HEK293 (cell line): ENCODE measurements at regions not wholly inside any gene's neighbourhood (a gene's known extent, or its start where the extent isn't known, plus 50 kb on each side); places are given as distances from the start of the nearest gene placed in this dataset.
A peak's percentile ranks its signal among the peaks of the same experiment; 100 is the strongest.

ENCODE experiments used
- CTCF ChIA-PET: fragments of 350-600 bp; formaldehyde crosslinking; extraction: SDS; loops from one replicate; lab custom pipeline; 2021; ENCODE audit warnings: antibody characterized with exemption; lab: Yijun Ruan, JAX
- POLR2A ChIA-PET: fragments of 300-600 bp; formaldehyde crosslinking; extraction: SDS; loops from one replicate; lab custom pipeline; 2020; ENCODE audit warnings: antibody characterized with exemption, inconsistent platforms; lab: Yijun Ruan, JAX
- H3K27ac ChIP-seq: fragments of 200-500 bp; sonication (Bioruptor generic); 2 replicates; pipeline ENCODE4 v1.5.1; 2014; ENCODE audit warnings: low read depth, low read length, control low read depth, inconsistent platforms; ENCODE audit errors: extremely low read depth
- H3K36me3 ChIP-seq, 2 experiments: fragments of 200-500 bp in 1 of 2; sonication (Bioruptor generic) in 1 of 2; 1 replicate in 1 of 2; 2 replicates in 1 of 2; pipeline ENCODE4 v1.5.1; 2014 to 2017; ENCODE audit warnings: inconsistent platforms in 2 of 2, low read length in 2 of 2; ENCODE audit not compliant: control insufficient read depth in 2 of 2, insufficient read depth in 1 of 2
- H3K4me1 ChIP-seq: fragments of 200-500 bp; sonication (Bioruptor generic); 2 replicates; pipeline ENCODE4 v1.5.1; 2014; ENCODE audit warnings: mild to moderate bottlenecking, low read length, inconsistent platforms; ENCODE audit not compliant: control insufficient read depth, insufficient read depth
- H3K4me3 ChIP-seq: 2 replicates; pipeline ENCODE4 v1.5.1; 2011; ENCODE audit warnings: low read depth, mild to moderate bottlenecking, control low read depth, low read length, moderate library complexity
- H3K9me3 ChIP-seq: fragments of 200-500 bp; sonication (Bioruptor generic); 2 replicates; pipeline ENCODE4 v1.5.1; 2014; ENCODE audit warnings: low read depth, low read length, inconsistent platforms; ENCODE audit not compliant: control insufficient read depth, insufficient read depth
- FEZF1 ChIP-seq: fragments of 450-650 bp; formaldehyde crosslinking; IDR thresholded peaks from 2 replicates; pipeline ENCODE4 v1.5.1; 2016; ENCODE audit warnings: missing biosample characterization, missing genetic modification characterization
- GLIS1 ChIP-seq: fragments of 450-650 bp; formaldehyde crosslinking; IDR thresholded peaks from 2 replicates; pipeline ENCODE4 v1.5.1; 2016; ENCODE audit warnings: missing biosample characterization, missing genetic modification characterization
- MEIS1 ChIP-seq: sonication (generic); formaldehyde crosslinking; IDR thresholded peaks from 2 replicates; pipeline ENCODE4 v1.8.1; 2022; ENCODE audit warnings: missing genetic modification reagents, mild to moderate bottlenecking, borderline replicate concordance
- SP7 ChIP-seq: fragments of 450-650 bp; formaldehyde crosslinking; IDR thresholded peaks from 2 replicates; pipeline ENCODE4 v1.5.1; 2016; ENCODE audit warnings: missing biosample characterization, missing genetic modification characterization
- ZFP3 ChIP-seq: fragments of 450-650 bp; formaldehyde crosslinking; IDR thresholded peaks from 2 replicates; pipeline ENCODE4 v1.5.1; 2016; ENCODE audit warnings: low read depth, missing biosample characterization, missing genetic modification characterization
- ZNF184 ChIP-seq: fragments of 450-650 bp; IDR thresholded peaks from 2 replicates; pipeline ENCODE4 v1.5.1; 2018; ENCODE audit warnings: missing biosample characterization, mild to moderate bottlenecking, missing genetic modification characterization
- ZNF211 ChIP-seq: fragments of 450-650 bp; formaldehyde crosslinking; IDR thresholded peaks from 2 replicates; pipeline ENCODE4 v1.5.1; 2016; ENCODE audit warnings: low read depth, missing biosample characterization, missing genetic modification characterization
- ZNF223 ChIP-seq: fragments of 450-650 bp; formaldehyde crosslinking; IDR thresholded peaks from 2 replicates; pipeline ENCODE4 v1.5.1; 2016; ENCODE audit warnings: missing biosample characterization, missing genetic modification characterization
- ZNF266 ChIP-seq: fragments of 450-650 bp; formaldehyde crosslinking; IDR thresholded peaks from 2 replicates; pipeline ENCODE4 v1.5.1; 2016; ENCODE audit warnings: missing biosample characterization, missing genetic modification characterization, low read depth
- ZNF274 ChIP-seq, 2 experiments: fragments of 200-500 bp in 1 of 2; fragments of 450-650 bp in 1 of 2; sonication (Bioruptor generic) in 1 of 2; formaldehyde crosslinking in 1 of 2; IDR thresholded peaks; 2 replicates each; pipeline versions ENCODE4 v1.5.1 to v1.6.1; 2014 to 2016; ENCODE audit warnings: borderline replicate concordance in 1 of 2, inconsistent platforms in 1 of 2, low read length in 1 of 2, missing biosample characterization in 1 of 2, missing genetic modification characterization in 1 of 2
- ZNF416 ChIP-seq: fragments of 450-650 bp; formaldehyde crosslinking; IDR thresholded peaks from 2 replicates; pipeline ENCODE4 v1.5.1; 2016; ENCODE audit warnings: missing biosample characterization, missing genetic modification characterization
- ZNF600 ChIP-seq: fragments of 450-650 bp; formaldehyde crosslinking; IDR thresholded peaks from 2 replicates; pipeline ENCODE4 v1.5.1; 2016; ENCODE audit warnings: missing biosample characterization, missing genetic modification characterization
- ZNF629 ChIP-seq: fragments of 450-650 bp; formaldehyde crosslinking; IDR thresholded peaks from 2 replicates; pipeline ENCODE4 v1.5.1; 2017; ENCODE audit warnings: missing biosample characterization, missing genetic modification characterization
- ZNF76 ChIP-seq: fragments of 450-650 bp; formaldehyde crosslinking; IDR thresholded peaks from 2 replicates; pipeline ENCODE4; 2016; ENCODE audit warnings: low read depth, missing biosample characterization, missing genetic modification characterization, borderline replicate concordance
- ZNF843 ChIP-seq: fragments of 450-650 bp; formaldehyde crosslinking; IDR thresholded peaks from 2 replicates; pipeline ENCODE4 v1.5.1; 2016; ENCODE audit warnings: missing biosample characterization, missing genetic modification characterization
- TF ChIP-seq, protein P1 (sequence below): fragments of 450-650 bp; formaldehyde crosslinking; IDR thresholded peaks from 2 replicates; pipeline ENCODE4 v1.5.1; 2016; ENCODE audit warnings: missing biosample characterization, missing genetic modification characterization, borderline replicate concordance
- TF ChIP-seq, protein P2 (sequence below): fragments of 450-650 bp; formaldehyde crosslinking; IDR thresholded peaks from 2 replicates; pipeline ENCODE4 v1.5.1; 2016; ENCODE audit warnings: missing biosample characterization, missing genetic modification characterization
- TF ChIP-seq, protein P3 (sequence below): fragments of 450-650 bp; formaldehyde crosslinking; IDR thresholded peaks from 2 replicates; pipeline ENCODE4 v1.5.1; 2016; ENCODE audit warnings: missing biosample characterization, missing genetic modification characterization
- TF ChIP-seq, protein P4 (sequence below): fragments of 450-650 bp; formaldehyde crosslinking; IDR thresholded peaks from 2 replicates; pipeline ENCODE4 v1.5.1; 2016; ENCODE audit warnings: missing biosample characterization, missing genetic modification characterization

DNA sequence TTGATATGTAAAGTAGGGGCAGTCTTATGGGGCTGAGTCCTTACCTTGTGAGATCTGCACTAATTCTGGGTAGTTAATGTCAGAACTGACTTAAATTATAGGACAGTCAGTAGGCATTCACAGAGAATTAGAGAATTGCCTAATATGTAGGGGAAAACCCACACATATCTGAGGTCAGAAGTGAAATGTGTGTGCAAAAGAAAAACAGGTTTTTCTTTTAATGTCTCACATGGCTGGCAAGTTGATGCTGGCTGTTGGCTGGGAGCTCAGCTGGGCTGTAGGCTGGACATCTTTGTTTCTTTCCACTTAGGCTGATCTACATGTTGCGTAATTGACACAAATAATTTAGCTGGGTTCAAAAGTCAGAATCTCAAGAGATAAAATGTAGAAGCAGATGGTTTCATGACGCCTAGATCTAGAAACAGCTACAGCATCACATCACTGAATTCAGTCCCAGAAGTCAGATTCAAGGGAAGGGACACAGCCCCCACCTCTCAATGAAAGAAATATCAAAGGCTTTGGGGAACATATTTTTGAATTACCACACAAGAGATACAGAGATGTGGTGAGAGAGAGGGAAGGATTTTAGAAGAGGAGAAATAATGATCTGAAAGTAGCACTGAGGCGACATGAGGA is 98.9 kb downstream of the TNFSF18 start:
- Histone ChIP-seq H3K4me3 (no peak overlapping the region), H3K36me3 (no peaks in the 10 kb centered on the region), H3K27ac (no peak overlapping the region), H3K9me3 (no peaks in the 10 kb centered on the region), H3K4me1 (no peaks in the 10 kb centered on the region)
- ChIA-PET CTCF (no interaction called here), POLR2A (no interaction called here)
- no peak for TF ChIP-seq ZNF211
- TF ChIP-seq ZNF274 (IDR thresholded peaks at IDR 0.05; ENCODE audit: low read length): no peak
- TF ChIP-seq ZNF274 (tag by site-specific recombination; IDR thresholded peaks at IDR 0.05; ENCODE audit: borderline replicate concordance): no peak
- no peak for TF ChIP-seq ZFP3
- no peak for TF ChIP-seq ZNF266 (tag by site-specific recombination)
- no peak for TF ChIP-seq ZNF629
- TF ChIP-seq MEIS1: no peak
- TF ChIP-seq, protein P1, sequence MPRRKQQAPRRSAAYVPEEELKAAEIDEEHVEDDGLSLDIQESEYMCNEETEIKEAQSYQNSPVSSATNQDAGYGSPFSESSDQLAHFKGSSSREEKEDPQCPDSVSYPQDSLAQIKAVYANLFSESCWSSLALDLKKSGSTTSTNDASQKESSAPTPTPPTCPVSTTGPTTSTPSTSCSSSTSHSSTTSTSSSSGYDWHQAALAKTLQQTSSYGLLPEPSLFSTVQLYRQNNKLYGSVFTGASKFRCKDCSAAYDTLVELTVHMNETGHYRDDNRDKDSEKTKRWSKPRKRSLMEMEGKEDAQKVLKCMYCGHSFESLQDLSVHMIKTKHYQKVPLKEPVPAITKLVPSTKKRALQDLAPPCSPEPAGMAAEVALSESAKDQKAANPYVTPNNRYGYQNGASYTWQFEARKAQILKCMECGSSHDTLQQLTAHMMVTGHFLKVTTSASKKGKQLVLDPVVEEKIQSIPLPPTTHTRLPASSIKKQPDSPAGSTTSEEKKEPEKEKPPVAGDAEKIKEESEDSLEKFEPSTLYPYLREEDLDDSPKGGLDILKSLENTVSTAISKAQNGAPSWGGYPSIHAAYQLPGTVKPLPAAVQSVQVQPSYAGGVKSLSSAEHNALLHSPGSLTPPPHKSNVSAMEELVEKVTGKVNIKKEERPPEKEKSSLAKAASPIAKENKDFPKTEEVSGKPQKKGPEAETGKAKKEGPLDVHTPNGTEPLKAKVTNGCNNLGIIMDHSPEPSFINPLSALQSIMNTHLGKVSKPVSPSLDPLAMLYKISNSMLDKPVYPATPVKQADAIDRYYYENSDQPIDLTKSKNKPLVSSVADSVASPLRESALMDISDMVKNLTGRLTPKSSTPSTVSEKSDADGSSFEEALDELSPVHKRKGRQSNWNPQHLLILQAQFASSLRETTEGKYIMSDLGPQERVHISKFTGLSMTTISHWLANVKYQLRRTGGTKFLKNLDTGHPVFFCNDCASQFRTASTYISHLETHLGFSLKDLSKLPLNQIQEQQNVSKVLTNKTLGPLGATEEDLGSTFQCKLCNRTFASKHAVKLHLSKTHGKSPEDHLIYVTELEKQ (tag by site-specific recombination): no peak
- TF ChIP-seq, protein P2, sequence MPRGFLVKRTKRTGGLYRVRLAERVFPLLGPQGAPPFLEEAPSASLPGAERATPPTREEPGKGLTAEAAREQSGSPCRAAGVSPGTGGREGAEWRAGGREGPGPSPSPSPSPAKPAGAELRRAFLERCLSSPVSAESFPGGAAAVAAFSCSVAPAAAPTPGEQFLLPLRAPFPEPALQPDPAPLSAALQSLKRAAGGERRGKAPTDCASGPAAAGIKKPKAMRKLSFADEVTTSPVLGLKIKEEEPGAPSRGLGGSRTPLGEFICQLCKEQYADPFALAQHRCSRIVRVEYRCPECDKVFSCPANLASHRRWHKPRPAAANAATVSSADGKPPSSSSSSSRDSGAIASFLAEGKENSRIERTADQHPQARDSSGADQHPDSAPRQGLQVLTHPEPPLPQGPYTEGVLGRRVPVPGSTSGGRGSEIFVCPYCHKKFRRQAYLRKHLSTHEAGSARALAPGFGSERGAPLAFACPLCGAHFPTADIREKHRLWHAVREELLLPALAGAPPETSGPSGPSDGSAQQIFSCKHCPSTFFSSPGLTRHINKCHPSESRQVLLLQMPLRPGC (tag by site-specific recombination): no peak

DNA sequence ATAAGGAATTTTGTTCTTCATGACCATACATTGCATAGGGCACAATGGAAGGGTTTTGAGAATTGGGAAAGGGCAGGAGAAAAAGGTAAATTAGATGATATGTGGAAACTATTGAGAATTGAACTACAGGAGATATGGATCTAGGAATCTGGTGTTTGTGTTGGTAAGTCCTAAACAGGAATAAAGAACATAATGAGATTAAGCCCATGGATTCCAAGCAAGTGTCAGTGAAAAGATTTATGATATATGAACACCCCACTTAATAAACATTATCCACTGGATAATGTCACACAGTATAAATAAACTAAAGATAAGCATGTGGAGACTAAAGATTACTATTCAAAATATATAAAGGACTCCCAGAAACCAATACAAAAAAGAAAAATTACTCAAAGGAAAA is 98.2 kb downstream of the TNFSF18 start:
- peak; percentile 22; the same call in 1 of the 2 replicates for TF ChIP-seq FEZF1 (tag by site-specific recombination)
- TF ChIP-seq, protein P3, sequence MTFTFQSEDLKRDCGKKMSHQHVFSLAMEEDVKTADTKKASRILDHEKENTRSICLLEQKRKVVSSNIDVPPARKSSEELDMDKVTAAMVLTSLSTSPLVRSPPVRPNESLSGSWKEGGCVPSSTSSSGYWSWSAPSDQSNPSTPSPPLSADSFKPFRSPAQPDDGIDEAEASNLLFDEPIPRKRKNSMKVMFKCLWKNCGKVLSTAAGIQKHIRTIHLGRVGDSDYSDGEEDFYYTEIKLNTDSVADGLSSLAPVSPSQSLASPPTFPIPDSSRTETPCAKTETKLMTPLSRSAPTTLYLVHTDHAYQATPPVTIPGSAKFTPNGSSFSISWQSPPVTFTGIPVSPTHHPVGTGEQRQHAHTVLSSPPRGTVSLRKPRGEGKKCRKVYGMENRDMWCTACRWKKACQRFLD (tag by site-specific recombination): no peak
- no peak for TF ChIP-seq ZNF416 (tag by site-specific recombination)
- peak; percentile 52; the same call in 1 of the 2 replicates for TF ChIP-seq ZNF843 (tag by site-specific recombination)
- TF ChIP-seq, all 188 proteins: peak for 2
- Histone ChIP-seq H3K36me3 (no peaks in the 10 kb centered on the region), H3K4me3 (no peak overlapping the region), H3K4me1 (no peaks in the 10 kb centered on the region), H3K9me3 (no peaks in the 10 kb centered on the region), H3K27ac (no peak overlapping the region)
- CTCF ChIA-PET: no interaction called here
- POLR2A ChIA-PET: no interaction called here

DNA sequence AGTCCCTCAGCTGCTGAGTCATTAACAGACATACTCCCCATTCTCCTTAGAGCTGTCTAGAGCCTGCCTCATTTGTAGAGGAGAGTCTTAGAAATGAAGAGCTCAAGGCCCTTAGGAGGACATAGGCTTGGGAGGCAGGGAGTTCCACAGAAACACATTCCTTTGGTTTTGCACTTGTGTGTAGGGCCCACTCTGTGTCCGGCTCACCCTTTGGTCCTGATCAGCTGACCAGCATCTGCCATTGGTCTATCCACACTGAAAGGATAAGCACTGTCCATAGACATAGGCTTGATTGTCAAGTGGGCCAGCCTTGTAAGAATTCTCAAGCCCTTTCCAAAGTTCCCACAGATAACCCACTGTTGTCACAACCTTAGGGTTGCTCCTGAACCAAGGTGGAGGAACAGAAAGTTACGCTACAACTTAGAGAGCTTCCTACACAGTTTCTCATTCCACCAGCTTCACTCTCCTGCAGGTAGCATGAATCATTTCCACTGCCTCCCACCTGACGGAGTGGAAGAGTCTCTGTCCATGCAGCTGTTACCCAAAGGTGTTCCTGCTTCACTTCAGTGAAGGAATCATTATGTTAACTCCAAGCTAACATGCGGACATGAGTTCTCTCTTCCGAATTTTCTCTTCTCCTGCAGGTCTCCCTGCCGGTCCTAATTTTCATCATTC is 96.1 kb downstream of the TNFSF18 start:
- H3K27ac ChIP-seq: no peak overlapping the region
- ChIA-PET CTCF (interaction anchor here (1.2 kb wide), 1 partner anchor 210 kb away, joined by 4 read pairs; no protein-coding TSS in a partner anchor), POLR2A (no interaction called here)
- H3K4me3 ChIP-seq: no peak overlapping the region
- no peaks in the 10 kb centered on the region for H3K4me1 ChIP-seq
- H3K9me3 ChIP-seq: no peaks in the 10 kb centered on the region
- H3K36me3 ChIP-seq: no peaks in the 10 kb centered on the region
- TF ChIP-seq, protein P4, sequence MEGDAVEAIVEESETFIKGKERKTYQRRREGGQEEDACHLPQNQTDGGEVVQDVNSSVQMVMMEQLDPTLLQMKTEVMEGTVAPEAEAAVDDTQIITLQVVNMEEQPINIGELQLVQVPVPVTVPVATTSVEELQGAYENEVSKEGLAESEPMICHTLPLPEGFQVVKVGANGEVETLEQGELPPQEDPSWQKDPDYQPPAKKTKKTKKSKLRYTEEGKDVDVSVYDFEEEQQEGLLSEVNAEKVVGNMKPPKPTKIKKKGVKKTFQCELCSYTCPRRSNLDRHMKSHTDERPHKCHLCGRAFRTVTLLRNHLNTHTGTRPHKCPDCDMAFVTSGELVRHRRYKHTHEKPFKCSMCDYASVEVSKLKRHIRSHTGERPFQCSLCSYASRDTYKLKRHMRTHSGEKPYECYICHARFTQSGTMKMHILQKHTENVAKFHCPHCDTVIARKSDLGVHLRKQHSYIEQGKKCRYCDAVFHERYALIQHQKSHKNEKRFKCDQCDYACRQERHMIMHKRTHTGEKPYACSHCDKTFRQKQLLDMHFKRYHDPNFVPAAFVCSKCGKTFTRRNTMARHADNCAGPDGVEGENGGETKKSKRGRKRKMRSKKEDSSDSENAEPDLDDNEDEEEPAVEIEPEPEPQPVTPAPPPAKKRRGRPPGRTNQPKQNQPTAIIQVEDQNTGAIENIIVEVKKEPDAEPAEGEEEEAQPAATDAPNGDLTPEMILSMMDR (tag by site-specific recombination): no peak
- TF ChIP-seq ZNF76 (no peak), ZNF223 (tag by site-specific recombination) (no peak), ZNF600 (tag by site-specific recombination) (no peak), GLIS1 (tag by site-specific recombination) (no peak), ZNF184 (tag by site-specific recombination) (no peak), SP7 (tag by site-specific recombination) (no peak)
